ENCODE measurements at regions not wholly inside any gene's neighbourhood (a gene's known extent, or its start where the extent isn't known, plus 50 kb on each side); places are given as distances from the start of the nearest gene placed in this dataset.

DNA sequence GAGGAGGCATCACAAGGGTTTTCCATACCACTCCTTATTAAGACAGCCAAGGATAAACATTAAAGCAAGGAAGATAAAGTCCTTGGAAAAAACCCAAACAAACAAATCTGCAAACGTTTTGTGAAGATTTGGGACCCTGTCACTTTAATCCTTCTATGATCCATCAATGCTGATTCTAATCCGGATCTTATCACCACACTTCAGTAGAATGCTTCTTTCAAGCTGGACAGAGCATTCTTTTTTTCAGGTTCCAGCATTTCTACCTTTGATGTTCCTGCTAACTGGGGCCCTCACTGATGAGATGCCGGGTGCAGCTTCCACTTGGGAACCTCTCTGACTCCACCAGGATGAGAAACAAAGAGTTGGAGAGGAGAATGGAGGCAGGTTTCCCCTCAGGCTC is 132.8 kb upstream of the SHB start:
- TF ChIP-seq EP300 (IDR thresholded peaks at IDR 0.05; ENCODE audit: borderline replicate concordance in 1 of 2, low read depth in 2 of 2, low read length in 2 of 2) (no peak), CHD1 (IDR thresholded peaks at IDR 0.05; ENCODE audit: low read depth, low read length) (no peak), SIRT6 (IDR thresholded peaks at IDR 0.05; ENCODE audit: low read length) (no peak), POLR2AphosphoS5 (IDR thresholded peaks at IDR 0.05; ENCODE audit: low read depth, low read length) (no peak), TCF12 (IDR thresholded peaks at IDR 0.05; ENCODE audit: low read depth, low read length) (no peak), NRF1 (IDR thresholded peaks at IDR 0.05; ENCODE audit: low read depth, low read length) (no peak), TAF7 (optimal IDR thresholded peaks at IDR 0.05; ENCODE audit: borderline replicate concordance, low read depth, low read length) (no peak), EGR1 (IDR thresholded peaks at IDR 0.05; ENCODE audit: borderline replicate concordance, low read depth, low read length) (no peak), PHF8 (conservative IDR thresholded peaks at IDR 0.05; ENCODE audit: low read depth, low read length) (no peak), POLR2A (IDR thresholded peaks at IDR 0.05; ENCODE audit: control extremely low read depth in 1 of 2, low read depth in 2 of 2, low read length in 2 of 2) (no peak)
- TF ChIP-seq, protein P1, sequence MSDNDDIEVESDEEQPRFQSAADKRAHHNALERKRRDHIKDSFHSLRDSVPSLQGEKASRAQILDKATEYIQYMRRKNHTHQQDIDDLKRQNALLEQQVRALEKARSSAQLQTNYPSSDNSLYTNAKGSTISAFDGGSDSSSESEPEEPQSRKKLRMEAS (IDR thresholded peaks at IDR 0.05), result no peak
- TF ChIP-seq, protein P2, sequence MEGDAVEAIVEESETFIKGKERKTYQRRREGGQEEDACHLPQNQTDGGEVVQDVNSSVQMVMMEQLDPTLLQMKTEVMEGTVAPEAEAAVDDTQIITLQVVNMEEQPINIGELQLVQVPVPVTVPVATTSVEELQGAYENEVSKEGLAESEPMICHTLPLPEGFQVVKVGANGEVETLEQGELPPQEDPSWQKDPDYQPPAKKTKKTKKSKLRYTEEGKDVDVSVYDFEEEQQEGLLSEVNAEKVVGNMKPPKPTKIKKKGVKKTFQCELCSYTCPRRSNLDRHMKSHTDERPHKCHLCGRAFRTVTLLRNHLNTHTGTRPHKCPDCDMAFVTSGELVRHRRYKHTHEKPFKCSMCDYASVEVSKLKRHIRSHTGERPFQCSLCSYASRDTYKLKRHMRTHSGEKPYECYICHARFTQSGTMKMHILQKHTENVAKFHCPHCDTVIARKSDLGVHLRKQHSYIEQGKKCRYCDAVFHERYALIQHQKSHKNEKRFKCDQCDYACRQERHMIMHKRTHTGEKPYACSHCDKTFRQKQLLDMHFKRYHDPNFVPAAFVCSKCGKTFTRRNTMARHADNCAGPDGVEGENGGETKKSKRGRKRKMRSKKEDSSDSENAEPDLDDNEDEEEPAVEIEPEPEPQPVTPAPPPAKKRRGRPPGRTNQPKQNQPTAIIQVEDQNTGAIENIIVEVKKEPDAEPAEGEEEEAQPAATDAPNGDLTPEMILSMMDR (IDR thresholded peaks at IDR 0.05; ENCODE audit: control extremely low read depth in 1 of 3, insufficient read depth in 1 of 3, low read depth in 1 of 3, low read length in 3 of 3), result no peak
- TF ChIP-seq, protein P3, sequence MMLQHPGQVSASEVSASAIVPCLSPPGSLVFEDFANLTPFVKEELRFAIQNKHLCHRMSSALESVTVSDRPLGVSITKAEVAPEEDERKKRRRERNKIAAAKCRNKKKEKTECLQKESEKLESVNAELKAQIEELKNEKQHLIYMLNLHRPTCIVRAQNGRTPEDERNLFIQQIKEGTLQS (IDR thresholded peaks at IDR 0.05; ENCODE audit: insufficient read depth, low read depth, low read length), result no peak

Measured in H1 (cell line).